ENCODE measurements at regions not wholly inside any gene's neighbourhood (a gene's known extent, or its start where the extent isn't known, plus 50 kb on each side); places are given as distances from the start of the nearest gene placed in this dataset.
"Not testable (repeated sequence)": the region's sequence is repeated elsewhere in the genome, so short reads cannot be mapped to it uniquely, and the experiment has no call there.

GRCh38 chrX:3509934-3510333, 163.5 kb upstream of the MXRA5 start:
- no peak for DNase-seq (ENCODE audit: low read depth, low spot score)

DNA sequence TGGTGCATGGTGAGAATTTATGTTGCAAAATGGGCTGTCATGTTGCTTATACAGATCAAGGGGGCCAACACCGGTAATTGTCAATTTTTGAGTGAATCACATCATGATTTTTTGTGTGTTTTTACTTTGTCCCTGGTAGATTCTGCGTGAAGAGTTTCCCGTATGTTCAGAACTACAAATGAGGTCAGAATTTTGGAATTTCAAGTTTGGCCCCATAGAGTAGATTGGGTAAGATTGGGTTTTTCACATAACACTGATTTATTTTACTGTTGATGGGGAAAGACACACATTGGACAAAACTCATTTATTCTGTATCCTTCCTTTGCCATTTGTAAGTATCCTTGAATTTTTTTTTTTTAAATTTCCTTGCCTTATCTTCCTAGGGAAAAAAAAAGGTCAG, 158.5 kb upstream of the MXRA5 start:
- no peak for DNase-seq (ENCODE audit: low read depth, low spot score)

GRCh38 chrX:3501833-3502535, 155.5 kb upstream of the MXRA5 start:
- DNase-seq (ENCODE audit: low read depth, low spot score), result peak; percentile 72

DNA sequence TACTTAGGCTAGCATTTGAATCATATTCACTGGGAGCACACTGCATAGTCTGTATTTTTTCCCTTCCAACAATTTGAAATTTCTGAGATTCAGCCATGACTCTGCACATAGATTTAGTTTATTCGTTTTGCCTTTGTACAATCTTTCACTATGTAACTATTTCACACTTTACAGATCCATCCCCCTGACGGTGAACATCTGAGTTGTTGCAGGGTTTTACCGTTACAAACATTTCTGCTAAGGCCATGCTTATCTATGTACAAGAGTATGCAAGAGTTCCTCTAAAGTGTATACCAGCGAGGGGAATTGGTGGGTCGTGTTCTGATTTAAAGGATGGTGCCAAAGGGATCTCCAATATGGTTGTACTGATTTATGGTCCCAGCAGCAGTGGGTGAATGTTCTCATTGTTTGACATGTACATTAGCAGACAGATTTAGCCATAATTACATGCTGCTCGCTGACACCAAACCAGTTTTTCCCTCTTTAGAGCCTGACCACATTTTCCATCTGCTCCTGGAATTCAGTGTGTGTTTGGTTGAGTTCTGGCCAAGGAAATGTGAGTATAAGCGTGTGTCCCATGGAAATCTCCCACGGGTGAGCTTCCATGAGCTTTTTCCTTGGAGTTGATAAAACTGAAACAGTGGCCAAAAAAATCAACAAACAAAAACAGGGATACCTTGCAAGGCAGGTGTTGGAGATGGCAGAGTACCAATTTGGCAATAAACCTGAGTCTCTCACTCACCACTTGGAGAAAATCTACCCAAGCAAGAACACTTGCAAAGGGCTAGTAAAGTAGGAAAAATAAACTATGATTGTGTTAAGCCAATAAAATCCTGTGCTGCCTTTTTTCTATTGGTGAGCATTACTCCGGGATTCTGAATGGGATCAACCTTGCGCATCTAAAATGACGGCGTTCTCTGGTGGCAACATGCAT, 149.7 kb upstream of the MXRA5 start:
- DNase-seq (ENCODE audit: low read depth, low spot score), result not testable (repeated sequence)

DNA sequence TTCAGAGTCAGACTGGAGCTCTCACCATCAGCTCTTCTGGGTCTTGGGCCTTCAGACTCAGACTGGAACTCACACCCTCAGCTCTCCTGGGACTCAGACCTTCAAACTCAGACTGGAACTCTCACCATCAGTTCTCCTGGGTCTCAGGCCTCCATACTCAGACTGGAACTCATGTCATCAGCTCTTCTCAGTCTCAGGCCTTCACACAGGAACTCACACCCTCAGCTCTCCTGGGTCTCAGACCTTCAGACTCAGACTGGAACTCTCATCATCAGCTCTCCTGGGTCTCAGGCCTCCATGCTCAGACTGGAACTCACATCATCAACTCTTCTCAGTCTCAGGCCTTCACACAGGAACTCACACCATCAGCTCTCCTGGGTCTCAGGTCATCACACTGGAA, 147.2 kb upstream of the MXRA5 start:
- no peak for DNase-seq (ENCODE audit: low read depth, low spot score)

DNA sequence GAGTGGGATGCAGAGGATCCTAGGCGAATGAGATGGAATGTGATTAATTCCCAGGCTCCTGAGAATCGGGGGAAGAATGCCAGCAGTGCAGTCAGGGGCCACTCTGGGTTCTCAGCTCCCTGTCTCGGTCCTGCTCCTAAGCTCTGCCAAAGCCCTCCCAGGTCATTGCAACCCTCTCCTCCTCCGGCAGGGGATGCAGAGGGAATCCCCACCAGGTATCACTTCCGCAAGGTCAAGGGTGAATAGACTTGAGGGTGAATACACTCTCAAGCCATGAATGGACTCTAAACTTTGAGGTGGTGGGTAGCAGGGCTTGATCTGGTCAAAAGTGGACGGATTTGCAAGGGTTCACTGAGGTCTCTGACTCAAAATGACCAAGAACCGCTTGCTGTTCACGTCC, 139.3 kb upstream of the MXRA5 start:
- no peak for DNase-seq (ENCODE audit: low read depth, low spot score)

GRCh38 chrX:3479026-3479425, 132.6 kb upstream of the MXRA5 start:
- DNase-seq (ENCODE audit: low read depth, low spot score), result no peak

- DNase-seq (ENCODE audit: low read depth, low spot score), result no peak
Measured at GRCh38 chrX:3476973-3477372, 130.5 kb upstream of the MXRA5 start.

DNA sequence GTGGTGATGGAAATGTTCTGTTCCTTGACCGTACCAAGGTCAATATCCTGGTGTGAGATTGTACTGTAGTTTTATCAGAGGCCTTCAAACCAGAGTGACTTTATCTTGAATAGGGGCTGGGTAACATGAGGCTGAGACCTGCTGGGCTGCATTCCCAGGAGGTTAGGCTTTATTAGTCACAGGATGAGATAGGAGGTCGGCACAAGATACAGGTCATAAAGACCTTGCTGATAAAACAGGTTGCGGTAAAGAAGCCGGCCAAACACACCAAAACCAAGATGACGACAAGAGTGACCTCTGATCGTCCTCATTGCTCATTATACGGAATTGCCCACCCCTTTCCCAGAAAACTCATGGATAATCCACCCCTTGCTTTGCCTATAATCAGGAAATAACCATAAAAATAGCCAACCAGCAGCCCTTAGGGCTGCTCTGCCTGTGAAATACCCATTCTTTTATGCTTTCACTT, 123.8 kb upstream of the MXRA5 start:
- peak; percentile 1 for DNase-seq (ENCODE audit: low read depth, low spot score)

DNA sequence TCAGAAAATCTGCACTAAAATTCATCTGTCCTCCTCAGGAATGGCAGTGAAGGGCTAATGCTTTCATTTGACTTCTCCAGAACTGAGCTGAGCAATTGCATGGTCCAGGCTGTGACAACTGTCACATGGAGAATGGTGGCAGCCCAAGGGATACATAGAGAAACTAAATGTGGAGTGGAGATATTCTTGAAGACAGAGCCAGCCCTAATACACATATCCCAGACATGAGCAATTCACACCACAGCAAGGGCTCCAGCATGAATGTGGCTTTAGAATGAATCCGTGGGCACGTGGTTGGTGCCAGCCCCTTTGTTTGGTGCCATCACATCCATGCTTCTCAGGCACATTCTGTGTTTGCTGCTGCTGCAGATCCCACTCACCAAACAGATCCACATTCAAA, 121.6 kb upstream of the MXRA5 start:
- DNase-seq (ENCODE audit: low read depth, low spot score), result no peak

DNA sequence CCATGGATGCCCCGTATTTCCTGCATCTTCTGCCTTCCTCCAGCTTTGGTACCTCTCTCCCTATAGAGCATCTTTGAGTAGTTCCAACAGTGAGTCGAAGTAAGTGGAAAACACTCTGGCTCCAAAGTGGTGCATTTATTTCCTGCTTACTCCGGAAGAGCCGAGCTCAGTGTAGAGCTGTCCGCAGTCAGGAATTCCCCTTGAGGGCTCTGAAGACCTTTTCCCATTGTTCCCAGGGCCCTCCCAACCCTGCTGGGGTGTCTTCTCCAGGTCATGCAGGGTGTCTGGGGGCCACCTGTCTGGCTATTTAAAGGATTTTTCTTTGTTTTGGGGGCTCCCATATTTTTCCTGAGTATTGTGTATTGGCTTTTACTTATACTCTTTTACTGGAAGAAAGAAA, 118.6 kb upstream of the MXRA5 start:
- no peak for DNase-seq (ENCODE audit: low read depth, low spot score)

- no peak for DNase-seq (ENCODE audit: low read depth, low spot score)
Measured at GRCh38 chrX:3462166-3462508, 115.7 kb upstream of the MXRA5 start.

- DNase-seq (ENCODE audit: low read depth, low spot score), result no peak
Measured at GRCh38 chrX:3461397-3462165, 115.1 kb upstream of the MXRA5 start.

GRCh38 chrX:3455796-3456195, 109.3 kb upstream of the MXRA5 start:
- no peak for DNase-seq (ENCODE audit: low read depth, low spot score)

DNA sequence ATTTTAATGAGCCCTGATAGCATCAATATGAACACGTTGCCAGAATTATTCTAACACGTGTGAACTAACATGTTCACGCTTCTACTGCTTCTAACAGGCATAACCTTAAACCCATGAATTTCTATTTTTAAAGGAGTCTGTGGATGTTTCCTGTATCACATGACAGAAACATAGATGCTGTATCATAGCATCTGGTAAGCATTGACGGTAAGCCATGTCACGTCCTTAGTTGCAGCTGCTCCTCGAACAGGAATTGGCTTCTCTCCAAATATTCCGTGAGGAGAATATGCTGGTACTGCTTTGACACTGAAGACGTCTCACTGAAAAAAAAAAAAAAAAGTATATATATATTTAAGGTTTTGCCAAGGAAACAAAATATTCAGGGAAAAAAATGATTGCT, 105.1 kb upstream of the MXRA5 start:
- no peak for DNase-seq (ENCODE audit: low read depth, low spot score)

GRCh38 chrX:3450881-3451570, 104.6 kb upstream of the MXRA5 start:
- no peak for DNase-seq (ENCODE audit: low read depth, low spot score)

GRCh38 chrX:3449287-3449686, 102.8 kb upstream of the MXRA5 start:
- no peak for DNase-seq (ENCODE audit: low read depth, low spot score)

DNA sequence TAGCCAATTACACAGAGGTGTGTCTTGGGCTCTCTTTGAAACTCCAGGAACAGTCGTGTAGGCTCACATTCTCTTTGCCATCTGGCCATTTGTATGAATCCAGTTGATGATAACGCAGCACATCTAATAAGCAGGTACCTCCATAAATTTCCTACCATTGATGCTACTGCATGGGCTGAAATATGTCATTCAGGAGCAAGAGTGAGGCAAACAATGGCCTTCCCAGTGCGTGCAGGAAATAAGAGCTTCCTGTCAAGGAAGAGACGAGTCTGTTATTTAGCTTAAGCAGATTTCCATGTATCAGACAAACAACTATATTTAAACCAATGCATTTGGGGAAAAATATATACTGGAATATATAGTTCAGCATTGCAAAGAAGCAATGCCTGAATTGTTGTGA, 102.1 kb upstream of the MXRA5 start:
- DNase-seq (ENCODE audit: low read depth, low spot score), result no peak

- no peak for DNase-seq (ENCODE audit: low read depth, low spot score)
Measured at GRCh38 chrX:3445806-3446490, 99.5 kb upstream of the MXRA5 start.

- no peak for DNase-seq (ENCODE audit: low read depth, low spot score)
Measured at GRCh38 chrX:3443184-3443583, 96.7 kb upstream of the MXRA5 start.

DNA sequence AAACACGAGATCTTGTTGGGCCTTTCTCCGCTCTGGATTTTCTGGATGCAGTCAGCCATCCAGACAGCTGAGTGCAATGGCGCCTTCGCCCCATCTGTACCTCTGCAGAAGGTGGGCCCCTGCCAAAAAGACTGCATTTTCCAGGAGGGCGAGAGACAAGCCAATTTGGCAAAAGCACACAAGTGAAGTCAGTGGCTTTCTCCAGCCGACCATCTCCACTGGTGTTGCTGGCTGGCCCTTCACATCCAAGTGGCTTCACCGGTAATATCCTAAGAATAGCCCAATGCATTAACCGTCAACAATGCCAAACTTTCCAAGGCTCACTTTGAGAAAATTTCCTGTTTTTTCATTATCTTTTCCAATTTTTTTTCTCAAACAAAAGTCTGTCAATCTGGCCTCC, 96.2 kb upstream of the MXRA5 start:
- no peak for DNase-seq (ENCODE audit: low read depth, low spot score)
